GM19395 (cell line): ENCODE measurements at regions not wholly inside any gene's neighbourhood (a gene's known extent, or its start where the extent isn't known, plus 50 kb on each side); places are given as distances from the start of the nearest gene placed in this dataset.
A peak's percentile ranks its signal among the peaks of the same experiment; 100 is the strongest.

Source experiments
- ATAC-seq: cut with Tn5 transposase; IDR thresholded peaks from one replicate; pipeline ENCODE4 v1.9.1; 2021; ENCODE audit warnings: mild to moderate bottlenecking, moderate library complexity; ENCODE audit not compliant: unreplicated experiment

GRCh38 chr2:128368437-128369107 lies 49.9 kb upstream of the HS6ST1 start:
- no peak for ATAC-seq

GRCh38 chr2:128369108-128369555 lies 50.5 kb upstream of the HS6ST1 start:
- no peak for ATAC-seq

DNA sequence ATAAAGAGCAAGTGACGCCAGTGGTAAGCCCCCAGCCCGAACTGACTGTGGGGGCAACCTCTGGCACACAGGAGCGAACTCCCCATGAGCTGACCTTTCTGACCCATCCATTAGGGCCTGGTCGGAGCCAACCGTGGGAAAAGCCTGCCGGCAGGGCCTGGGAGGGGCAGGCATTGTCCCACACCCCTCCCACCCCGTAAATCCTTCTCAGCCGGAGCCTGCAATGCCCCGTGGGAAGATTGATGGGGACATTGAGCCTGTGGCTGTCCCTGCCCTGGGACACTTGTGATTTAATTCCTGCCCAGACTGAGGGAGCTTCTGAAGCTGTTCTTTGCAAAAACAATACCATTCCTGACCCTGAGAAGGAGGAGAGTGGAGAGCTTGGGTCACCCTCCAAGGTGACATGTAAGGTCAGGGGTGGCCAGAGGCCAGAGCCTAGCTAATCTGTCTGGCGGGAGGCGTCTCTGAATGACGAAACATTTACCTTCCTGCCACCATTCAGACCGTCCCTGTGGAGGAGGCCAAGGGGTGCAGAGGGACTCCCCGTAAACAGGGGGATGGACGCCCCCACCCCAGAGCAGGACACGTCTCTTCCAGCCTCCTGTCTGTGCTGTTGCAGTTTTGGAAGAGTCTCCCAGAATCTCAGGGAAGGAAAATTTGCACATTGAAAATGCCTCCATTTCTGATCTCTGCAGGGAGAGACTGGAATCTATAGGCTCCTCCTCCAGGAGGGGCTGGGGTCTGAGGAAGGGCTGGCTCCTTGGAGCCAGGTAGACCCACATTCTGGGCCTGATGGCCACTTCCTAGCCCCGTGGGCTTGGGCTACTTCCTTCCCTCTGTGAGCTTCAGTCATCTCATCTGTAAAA lies 51.2 kb upstream of the HS6ST1 start:
- no peak for ATAC-seq

DNA sequence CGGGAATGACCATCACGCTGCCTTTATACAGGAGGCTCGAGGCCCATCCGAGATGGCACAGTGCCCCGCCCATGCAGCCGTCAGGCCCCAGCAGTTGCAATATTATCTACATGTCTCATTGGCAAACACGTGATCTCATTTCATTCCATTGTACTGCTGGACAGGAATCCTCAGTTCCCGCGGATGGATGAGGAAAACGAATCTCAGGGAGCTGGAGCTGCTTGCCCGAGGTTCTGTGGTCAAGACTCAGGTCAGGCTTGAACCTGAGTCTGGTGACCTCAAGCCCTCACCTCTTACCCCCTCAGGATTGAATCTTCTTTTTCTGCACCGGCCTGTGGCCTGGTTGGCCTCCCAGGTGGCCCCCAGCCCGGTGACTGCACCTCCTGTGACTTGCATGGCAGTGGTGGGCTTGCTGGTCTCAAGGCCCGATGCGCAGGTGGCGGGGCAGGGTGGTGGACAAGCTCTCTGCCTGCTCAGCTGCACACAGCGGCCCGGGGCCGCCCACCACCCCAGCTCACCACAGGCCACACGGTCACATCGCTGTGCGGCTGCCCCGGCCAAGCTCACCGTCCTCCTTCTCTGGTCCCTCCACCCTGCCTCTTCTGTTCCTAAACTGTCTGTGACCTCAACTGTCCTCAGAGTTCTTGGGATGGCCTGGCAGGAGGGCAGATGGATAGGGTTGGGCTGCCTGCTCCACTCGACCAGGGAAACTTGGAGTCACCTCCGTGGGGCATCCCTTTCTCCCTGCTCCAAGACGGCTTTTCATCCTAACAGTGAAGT lies 52.0 kb upstream of the HS6ST1 start:
- ATAC-seq: no peak

DNA sequence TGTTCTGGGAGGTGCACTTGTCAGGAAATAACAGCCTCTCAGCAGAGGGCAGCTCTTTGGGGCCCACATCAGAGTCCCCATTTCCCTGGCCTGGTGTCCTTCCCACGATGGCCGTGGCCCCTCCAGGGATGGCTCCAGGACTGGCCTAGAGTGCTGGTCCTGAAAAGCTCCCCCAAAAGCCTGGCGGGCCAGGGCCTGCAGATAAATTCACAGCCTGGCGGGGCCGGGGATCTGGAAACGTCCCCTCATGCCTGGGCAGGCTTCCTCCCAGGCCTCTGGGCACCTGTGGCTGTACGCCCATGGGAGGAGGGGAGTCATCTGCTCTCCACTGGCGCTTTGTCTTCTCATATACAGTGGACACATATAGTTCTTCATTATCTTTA lies 52.6 kb upstream of the HS6ST1 start:
- ATAC-seq: no peak

GRCh38 chr2:128371648-128372345 lies 53.1 kb upstream of the HS6ST1 start:
- peak; percentile 68 for ATAC-seq

DNA sequence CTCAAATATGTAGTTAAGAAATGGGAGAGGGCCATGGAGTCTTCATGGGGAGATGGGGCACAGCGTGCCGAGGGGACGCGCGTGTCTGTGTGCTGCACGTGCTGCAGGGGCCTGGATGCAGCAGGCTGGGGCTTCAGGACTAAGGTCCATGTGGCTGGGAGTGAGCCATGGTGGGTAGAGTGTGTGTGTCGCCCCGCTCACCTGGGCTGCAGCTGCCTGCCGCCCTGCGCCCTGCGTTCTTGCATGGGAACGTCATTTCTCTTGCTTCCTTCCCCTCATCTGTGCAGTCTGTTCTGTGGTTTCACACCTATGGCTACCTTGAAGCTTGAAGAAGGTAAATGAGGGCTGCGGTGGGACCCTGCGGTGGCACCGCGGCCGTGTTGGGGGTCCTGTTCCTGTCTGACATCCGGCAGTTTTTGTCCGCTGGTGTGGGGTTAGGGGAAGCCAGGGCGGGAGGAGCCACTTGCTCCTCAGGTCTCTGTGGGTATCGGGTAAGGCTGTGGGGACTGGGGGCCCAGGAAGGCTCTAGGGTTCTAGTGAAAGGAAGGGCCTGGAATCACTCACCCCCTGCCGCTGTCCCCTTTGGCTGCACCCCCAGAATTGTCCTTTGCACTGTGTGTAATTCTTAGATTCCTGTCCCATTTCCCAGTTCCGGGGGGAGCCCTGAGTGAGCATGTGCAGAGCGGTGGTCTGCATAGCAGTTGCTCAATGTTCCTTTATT lies 54.1 kb upstream of the HS6ST1 start:
- no peak for ATAC-seq

- no peak for ATAC-seq
These were observed 54.9 kb upstream of the HS6ST1 start for GRCh38 chr2:128373451-128374000.

- ATAC-seq: no peak
These were observed 55.5 kb upstream of the HS6ST1 start for GRCh38 chr2:128374001-128374710.

DNA sequence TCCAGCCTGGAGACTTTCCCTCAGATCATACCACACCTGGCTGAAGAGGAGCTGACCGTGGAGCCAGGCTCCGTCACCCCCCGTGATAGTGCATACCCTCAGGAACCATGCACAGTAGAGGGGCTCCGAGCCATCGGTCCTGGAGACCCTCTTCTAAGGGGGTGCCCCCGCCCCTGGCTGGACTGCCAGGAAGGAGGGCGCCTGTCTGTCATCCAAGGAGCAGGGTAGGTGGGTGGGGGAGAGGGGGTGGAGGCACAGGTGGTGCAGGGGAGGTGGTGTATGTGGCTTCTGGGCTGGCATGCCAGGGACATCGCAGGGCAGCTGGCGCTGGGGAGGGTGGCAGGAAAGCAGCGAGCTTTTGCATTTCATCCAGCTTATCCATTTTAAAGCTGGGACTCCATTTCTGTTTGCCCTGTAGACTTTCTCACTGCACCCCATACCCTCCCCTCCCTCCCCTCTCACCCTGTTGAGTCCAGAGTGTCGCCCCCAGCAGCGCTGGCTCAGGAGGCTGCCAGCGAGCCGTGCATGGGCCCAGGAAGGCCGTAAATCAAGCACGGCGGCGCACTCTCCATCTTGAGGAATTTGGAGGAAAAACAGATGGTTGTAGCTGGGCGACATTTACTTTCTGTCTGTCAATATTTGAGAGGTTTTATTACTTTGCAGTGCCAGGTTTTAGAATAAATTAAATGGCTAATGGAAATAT lies 56.2 kb upstream of the HS6ST1 start:
- ATAC-seq: no peak

DNA sequence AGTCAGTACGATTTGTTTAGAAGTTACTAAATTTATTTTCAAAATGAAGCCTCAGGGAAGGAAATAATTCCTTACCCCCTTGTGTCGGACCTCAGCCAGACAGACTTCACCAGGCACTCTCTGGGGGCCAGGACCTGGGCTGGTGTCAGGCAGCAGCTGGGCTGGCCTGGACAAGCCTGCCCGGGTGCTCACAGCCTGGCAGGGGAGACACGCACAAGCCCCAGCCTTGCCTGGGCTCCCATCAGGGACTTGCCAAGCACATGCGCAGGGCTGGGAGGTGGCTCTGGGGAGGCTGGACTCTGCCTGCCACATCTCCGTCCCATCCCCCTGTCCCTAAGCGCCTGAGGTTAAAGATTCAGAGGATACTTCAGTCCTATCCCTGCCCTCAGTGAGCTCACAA lies 56.8 kb upstream of the HS6ST1 start:
- no peak for ATAC-seq

DNA sequence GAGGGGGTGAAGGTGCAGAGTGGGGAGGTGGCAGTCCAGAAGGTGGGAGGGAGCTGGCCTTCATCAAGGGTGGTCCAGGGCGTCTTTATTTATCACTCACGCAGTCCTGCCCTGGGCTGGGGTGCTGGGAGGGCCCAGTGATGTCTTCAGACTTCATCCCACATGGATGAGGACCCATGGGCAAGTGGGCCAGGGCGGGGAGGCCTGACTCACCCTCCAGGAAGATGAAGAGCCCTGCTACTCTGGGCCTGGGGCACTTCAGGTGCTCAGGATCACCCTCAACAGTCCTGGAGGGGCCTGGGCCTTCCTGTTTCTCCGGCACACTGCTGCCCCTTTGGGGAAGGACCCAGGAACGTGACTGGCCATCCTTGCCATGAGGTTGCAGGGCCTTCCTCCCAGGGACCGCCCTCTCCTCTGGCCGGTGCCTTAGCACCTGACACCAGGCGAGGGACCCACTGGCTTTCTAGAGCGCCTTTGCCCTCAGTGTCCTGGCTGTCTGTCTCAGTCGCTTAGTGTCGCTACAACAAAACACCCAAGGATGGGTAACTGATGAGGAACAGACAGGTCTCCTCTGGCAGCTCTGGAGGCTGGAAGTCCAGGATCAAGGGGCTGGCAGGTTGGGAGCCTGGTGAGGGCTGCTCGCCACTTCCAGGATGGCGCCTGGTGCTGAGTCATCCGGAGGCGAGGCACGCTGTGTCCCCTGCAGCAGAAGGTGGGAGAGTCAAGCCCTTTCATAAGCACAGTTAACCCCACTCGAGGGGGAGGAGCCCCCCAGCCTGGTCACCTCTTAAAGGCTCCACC lies 57.8 kb upstream of the HS6ST1 start:
- ATAC-seq: no peak

- ATAC-seq: no peak
These were observed 58.6 kb upstream of the HS6ST1 start for GRCh38 chr2:128377071-128377910.

GRCh38 chr2:128378231-128379020 lies 59.8 kb upstream of the HS6ST1 start:
- ATAC-seq: no peak

- ATAC-seq: no peak
These were observed 60.6 kb upstream of the HS6ST1 start for GRCh38 chr2:128379021-128380015.
